Kidney epithelial cell (primary cell): ENCODE measurements at regions not wholly inside any gene's neighbourhood (a gene's known extent, or its start where the extent isn't known, plus 50 kb on each side); places are given as distances from the start of the nearest gene placed in this dataset.
A peak's percentile ranks its signal among the peaks of the same experiment; 100 is the strongest.

Experiments
- DNase-seq: peaks from one replicate; pipeline ENCODE4 v3.0.0-alpha.2; 2010; ENCODE audit warnings: low read depth
- H3K27me3 ChIP-seq: 2 replicates; pipeline ENCODE4 v1.6.0; 2011; ENCODE audit warnings: low read length; ENCODE audit not compliant: control insufficient read depth, insufficient read depth
- H3K36me3 ChIP-seq: 2 replicates; pipeline ENCODE4 v1.5.1; 2011; ENCODE audit warnings: low read length; ENCODE audit not compliant: control insufficient read depth, insufficient read depth
- H3K4me3 ChIP-seq: 2 replicates; pipeline ENCODE4 v1.5.1; 2011; ENCODE audit warnings: low read depth, mild to moderate bottlenecking, control low read depth, low read length
- TF ChIP-seq, protein P1 (sequence below): IDR thresholded peaks from 2 replicates; pipeline ENCODE4 v1.5.1; 2011; ENCODE audit warnings: mild to moderate bottlenecking, moderate library complexity, low read length, control low read depth, inconsistent platforms; ENCODE audit not compliant: insufficient read depth, poor library complexity, severe bottlenecking

GRCh38 chr12:107347261-107347660 is 253.9 kb upstream of the CRY1 start:
- DNase-seq, result no peak

DNA sequence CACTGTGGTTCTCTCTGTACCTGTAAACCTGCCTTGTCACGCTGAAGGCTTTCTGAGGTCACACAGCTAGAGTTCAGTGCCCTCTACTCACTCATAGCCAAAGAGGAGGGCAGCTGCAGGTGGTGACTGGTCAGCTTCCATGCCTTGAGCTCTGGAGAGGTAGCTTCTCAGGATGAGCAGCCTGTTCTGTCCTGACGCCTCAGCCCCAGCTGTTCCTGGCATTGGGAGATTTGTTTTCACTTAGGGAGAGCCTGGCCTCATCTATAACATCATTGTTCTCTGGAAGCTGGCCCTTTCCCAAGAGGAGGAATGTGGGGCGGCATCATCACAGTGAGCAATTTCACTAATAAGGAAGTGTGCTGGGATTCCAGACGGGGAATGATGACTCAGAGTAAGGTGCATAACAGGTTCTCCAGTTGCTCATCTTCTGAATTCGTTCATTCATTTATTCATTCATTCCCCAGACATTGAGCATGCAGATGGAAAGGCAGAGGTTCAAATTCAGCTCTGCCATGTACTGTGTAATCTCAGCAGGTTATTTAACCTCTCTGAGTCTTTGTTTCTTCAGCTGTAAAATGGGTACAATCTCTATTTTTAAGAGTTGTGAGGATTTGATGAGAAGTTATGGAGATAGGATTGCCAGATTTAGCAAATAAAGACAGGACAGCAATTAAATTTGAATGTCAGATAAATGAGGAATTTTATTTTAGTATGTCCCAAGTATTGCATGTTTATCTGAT is 255.8 kb upstream of the CRY1 start:
- Histone ChIP-seq H3K4me3 (no peak overlapping the region), H3K36me3 (no peaks in the 10 kb centered on the region), H3K27me3 (no peaks in the 10 kb centered on the region)
- peak; percentile 97 for DNase-seq
- TF ChIP-seq, protein P1, sequence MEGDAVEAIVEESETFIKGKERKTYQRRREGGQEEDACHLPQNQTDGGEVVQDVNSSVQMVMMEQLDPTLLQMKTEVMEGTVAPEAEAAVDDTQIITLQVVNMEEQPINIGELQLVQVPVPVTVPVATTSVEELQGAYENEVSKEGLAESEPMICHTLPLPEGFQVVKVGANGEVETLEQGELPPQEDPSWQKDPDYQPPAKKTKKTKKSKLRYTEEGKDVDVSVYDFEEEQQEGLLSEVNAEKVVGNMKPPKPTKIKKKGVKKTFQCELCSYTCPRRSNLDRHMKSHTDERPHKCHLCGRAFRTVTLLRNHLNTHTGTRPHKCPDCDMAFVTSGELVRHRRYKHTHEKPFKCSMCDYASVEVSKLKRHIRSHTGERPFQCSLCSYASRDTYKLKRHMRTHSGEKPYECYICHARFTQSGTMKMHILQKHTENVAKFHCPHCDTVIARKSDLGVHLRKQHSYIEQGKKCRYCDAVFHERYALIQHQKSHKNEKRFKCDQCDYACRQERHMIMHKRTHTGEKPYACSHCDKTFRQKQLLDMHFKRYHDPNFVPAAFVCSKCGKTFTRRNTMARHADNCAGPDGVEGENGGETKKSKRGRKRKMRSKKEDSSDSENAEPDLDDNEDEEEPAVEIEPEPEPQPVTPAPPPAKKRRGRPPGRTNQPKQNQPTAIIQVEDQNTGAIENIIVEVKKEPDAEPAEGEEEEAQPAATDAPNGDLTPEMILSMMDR, result no peak

More at GRCh38 chr12:107347261-107347660, 253.9 kb upstream of the CRY1 start:
- Histone ChIP-seq H3K36me3 (no peaks in the 10 kb centered on the region), H3K27me3 (no peaks in the 10 kb centered on the region), H3K4me3 (no peak overlapping the region)
- TF ChIP-seq, protein P1, result no peak

- H3K27me3 ChIP-seq, result no peaks in the 10 kb centered on the region
- no peaks in the 10 kb centered on the region for H3K36me3 ChIP-seq
- DNase-seq, result no peak
- TF ChIP-seq, protein P1, result no peak
- H3K4me3 ChIP-seq, result no peak overlapping the region
These were observed 256.5 kb upstream of the CRY1 start for GRCh38 chr12:107349839-107350238.

- no peaks in the 10 kb centered on the region for H3K36me3 ChIP-seq
- H3K27me3 ChIP-seq, result no peaks in the 10 kb centered on the region
- TF ChIP-seq, protein P1, result no peak
- no peak for DNase-seq
- no peak overlapping the region for H3K4me3 ChIP-seq
These were observed 257.8 kb upstream of the CRY1 start for GRCh38 chr12:107351109-107351508.

DNA sequence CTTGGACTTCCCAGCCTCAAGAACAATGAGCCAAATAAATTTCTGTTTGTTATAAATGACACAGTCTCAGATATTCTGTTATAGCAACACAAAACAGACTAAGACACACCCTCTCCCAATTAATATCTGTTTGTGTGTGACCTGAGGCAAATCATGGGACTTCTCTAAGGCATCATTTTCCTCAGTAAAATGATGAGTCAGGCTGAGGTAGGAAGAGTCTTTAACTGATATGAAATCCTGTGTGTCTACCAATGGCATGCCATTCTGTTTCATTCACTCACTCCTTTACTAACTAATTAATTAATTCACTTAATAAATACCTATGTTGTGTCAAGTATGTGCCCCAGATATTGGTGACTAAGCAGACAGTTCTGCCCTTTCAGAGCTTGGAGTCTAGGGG is 258.4 kb upstream of the CRY1 start:
- DNase-seq, result no peak
- no peaks in the 10 kb centered on the region for H3K36me3 ChIP-seq
- TF ChIP-seq, protein P1, result no peak
- no peak overlapping the region for H3K4me3 ChIP-seq
- H3K27me3 ChIP-seq, result no peaks in the 10 kb centered on the region
